ENCODE measurements at regions not wholly inside any gene's neighbourhood (a gene's known extent, or its start where the extent isn't known, plus 50 kb on each side); places are given as distances from the start of the nearest gene placed in this dataset.

- DNase-seq = no peak
Observed at GRCh38 chr16:9383281-9383680, 291.8 kb downstream of the HAPSTR1 start.

DNA sequence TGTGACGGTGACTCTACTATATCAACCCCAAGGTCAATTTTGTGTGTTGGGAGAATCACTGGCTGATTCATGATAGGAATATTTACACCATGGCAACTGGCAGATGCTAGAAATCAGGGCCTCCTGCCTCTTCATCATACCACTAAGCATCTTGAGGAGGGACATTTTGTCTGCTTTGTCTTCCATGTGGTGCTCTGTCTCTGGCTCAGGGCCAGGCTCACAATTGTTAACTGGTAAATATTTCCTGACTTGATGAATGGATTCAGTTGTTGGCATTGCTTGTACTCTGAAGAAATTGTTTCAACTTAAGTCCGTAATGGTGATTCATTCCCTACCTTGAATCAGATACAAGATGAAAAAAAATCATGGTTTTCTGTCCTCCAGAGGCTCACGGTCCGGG lies 292.7 kb downstream of the HAPSTR1 start:
- no peak for DNase-seq

DNA sequence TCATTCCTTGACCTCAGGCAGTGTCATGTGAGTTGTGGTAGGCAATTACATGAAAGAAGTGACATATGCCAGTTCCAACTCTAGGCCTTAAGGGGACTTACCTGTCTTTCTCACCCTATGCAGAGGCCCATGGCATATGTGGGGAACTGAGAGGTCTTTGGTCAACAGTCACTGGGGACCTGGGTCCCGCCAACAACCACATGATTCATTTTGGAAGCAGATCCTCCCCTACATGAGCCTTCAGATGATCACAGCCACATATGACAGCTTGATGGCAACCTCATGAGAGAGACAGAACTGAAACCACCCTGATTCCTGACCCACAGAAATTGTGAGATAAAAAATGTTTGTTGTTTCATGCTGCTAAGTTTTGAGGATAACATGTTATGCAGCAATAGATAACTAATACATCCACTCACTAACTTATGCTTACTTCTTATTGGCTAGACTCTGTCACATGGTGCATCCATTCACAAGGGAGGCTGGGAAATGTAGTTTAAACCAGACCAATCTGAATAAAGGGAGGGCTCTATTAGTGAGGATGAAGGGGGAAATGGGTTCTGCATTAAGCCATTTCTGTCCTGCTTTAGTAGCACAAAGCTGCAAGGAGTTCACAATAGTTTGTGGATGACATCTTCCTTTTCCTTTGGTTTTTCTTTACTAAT lies 298.2 kb downstream of the HAPSTR1 start:
- DNase-seq = no peak

DNA sequence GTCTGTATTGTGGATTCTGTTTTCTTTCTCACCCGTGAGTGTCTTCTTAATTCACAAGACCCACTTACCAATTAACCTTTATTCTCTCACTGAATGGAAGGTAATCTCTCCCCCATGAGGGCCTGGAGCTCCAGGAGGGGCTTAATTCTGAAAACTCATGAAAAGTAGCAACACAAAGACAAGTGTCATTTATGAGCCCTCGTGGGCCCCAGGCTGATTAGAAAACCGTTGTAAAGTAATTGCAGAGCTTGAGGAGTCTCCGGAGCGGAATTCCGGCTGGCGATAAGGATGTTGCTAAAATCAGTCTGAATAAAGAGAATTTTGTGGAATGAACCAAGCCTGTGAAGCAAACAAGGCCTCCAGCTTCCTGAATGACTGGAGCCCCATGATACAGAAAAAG lies 301.5 kb downstream of the HAPSTR1 start:
- no peak for DNase-seq

DNA sequence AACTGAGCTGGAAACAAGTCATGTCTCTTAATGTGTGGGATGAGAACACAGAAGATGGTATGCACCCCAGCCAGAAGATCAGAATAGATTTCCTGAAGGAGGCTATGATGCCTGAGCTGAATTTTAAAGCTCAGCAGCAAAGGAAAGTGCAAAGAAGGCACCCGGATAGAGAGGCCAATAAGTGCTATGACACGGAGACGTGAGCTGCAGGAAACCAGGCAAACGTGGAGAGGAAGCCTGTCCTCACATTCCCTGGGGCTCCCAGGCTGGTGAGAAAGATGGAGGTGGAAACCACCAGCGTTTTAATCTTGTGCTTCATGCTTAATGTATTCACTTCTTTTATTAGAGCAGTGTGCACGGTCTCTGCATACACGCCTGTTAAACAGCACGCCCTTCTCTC lies 302.1 kb downstream of the HAPSTR1 start:
- DNase-seq = no peak

- no peak for DNase-seq
Observed at GRCh38 chr16:9395958-9396359, 304.5 kb downstream of the HAPSTR1 start.

- DNase-seq = no peak
Observed at GRCh38 chr16:9399573-9399972, 308.1 kb downstream of the HAPSTR1 start.

- DNase-seq = no peak
Observed at GRCh38 chr16:9401173-9401572, 309.7 kb downstream of the HAPSTR1 start.

- DNase-seq = no peak
Observed at GRCh38 chr16:9402293-9402860, 310.9 kb downstream of the HAPSTR1 start.

- DNase-seq = no peak
Observed at GRCh38 chr16:9404811-9405210, 313.4 kb downstream of the HAPSTR1 start.

- DNase-seq = no peak
Observed at GRCh38 chr16:9406038-9406712, 314.7 kb downstream of the HAPSTR1 start.

DNA sequence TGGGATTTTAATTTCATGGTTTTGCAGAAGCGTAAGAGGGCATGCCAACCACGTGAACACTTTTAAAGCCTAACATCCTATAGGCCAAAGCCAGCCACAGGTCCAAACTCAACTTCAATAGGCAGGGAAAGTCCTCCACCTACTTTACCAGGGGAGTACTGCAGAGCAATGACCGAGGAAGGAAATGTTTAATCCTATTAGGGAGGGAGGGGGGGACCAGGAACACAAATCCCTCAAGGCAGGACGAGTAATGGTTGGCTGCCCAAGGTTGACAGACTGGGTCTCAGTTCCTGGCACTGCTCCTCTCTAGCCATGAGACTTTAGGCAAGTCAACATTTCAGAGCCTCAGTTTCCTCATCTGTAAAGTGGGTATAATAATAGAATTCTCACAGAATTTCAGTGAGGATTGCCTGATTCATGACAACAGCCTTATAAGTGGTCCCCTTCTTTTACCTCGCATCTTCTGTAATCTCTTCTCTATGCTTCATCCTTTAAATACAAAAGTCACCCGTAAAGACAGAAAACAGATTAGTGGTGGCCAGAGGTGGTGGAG lies 315.8 kb downstream of the HAPSTR1 start:
- DNase-seq = no peak

GRCh38 chr16:9408297-9408878 lies 316.9 kb downstream of the HAPSTR1 start:
- DNase-seq = no peak

GRCh38 chr16:9409560-9410493 lies 318.4 kb downstream of the HAPSTR1 start:
- no peak for DNase-seq

GRCh38 chr16:9411426-9411825 lies 320.0 kb downstream of the HAPSTR1 start:
- DNase-seq = no peak

DNA sequence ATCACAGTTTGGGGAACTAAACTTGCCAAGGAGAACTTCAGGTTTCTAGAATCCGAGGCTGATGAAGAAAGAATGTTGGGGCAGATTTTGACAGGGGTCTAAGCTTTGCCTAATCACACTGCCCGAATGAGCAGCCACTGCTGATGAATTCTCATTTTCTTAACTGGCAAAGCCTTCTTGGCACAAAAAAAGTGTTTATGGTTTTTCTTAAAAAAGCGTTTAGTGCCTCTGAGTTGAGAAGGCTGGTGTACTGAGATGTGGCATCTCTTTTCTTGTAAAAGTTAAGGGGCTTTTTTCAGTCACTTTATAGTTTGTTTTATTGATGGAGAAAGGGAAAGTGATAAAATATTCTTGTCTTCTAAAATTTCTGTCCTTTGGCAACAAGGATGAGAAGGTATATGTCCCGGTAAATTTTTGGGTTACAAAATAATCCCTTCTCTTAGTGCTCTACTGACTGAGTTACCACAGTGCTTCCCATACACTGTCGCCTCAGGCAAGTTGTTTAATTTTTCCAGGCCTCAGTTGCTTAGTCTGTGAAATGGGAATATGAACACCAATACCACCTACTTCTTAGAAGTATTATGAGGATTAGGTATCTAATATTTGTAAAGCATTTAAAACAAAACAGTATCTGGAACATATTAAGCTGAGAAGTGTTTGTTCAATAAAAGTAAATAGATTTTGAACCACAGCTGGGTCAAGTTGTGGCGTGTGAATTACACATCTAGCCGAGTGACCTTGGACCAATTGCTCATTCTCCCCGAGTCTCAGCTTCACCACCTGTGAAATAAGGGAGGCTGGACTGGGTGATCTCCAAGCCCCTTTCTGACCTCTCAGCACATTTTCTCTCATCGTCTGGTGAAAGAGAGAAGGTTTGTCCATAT lies 320.8 kb downstream of the HAPSTR1 start:
- DNase-seq = no peak

DNA sequence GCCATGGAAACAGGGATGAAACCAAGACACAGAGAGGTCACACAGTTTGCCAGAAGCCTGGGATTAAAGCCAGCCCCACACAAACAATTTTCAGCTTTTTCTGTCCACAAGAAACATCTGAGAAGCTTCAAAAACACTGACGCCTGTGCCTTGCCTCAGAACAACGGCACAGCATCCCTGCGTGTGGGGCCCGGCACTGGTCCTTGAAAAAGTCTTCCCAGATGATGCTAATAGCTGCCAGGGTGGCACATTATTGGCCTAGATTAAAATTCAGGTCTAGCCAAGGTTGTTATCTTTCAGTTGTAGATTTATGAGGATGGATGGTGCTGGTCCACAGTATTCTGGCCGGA lies 321.4 kb downstream of the HAPSTR1 start:
- no peak for DNase-seq

DNA sequence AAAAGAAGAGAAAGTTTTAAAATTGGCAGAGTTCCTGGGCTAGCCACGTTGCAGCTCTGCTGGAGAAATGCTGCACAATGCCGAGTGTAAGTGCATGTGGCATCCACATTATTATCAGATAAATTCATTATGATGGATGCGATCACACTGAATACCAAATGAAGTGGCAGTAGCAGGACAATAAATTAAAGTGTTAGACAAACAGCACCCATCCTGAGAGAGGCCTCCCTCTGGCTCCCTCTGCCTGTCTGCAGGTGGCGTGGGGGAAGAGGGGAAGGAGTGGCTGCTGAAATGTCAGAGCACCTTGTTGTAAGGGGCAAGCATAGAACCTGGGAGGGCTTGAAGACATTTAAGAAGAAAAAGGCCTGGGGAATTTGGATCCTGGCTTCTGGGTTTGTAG lies 324.1 kb downstream of the HAPSTR1 start:
- DNase-seq = no peak

DNA sequence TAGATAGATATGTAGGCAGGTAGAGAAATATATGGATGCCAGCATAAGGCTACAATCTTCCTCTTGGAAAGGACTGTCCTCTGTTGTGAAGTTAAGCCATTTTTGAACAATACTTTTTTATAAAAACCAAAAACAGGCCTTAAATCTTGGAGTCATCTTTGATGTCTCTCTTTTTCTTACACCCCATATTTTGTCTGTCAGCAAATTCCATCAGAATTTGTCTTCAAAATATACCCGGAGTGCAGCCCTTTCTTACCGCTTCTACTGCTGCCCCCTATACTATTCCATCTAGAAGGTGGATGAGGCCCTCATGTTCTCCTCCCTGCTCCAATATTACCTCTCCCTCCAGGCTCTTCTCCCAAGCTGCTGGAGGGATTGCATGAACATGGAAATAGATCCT lies 326.5 kb downstream of the HAPSTR1 start:
- DNase-seq = no peak

- no peak for DNase-seq
Observed at GRCh38 chr16:9419161-9419560, 327.7 kb downstream of the HAPSTR1 start.

DNA sequence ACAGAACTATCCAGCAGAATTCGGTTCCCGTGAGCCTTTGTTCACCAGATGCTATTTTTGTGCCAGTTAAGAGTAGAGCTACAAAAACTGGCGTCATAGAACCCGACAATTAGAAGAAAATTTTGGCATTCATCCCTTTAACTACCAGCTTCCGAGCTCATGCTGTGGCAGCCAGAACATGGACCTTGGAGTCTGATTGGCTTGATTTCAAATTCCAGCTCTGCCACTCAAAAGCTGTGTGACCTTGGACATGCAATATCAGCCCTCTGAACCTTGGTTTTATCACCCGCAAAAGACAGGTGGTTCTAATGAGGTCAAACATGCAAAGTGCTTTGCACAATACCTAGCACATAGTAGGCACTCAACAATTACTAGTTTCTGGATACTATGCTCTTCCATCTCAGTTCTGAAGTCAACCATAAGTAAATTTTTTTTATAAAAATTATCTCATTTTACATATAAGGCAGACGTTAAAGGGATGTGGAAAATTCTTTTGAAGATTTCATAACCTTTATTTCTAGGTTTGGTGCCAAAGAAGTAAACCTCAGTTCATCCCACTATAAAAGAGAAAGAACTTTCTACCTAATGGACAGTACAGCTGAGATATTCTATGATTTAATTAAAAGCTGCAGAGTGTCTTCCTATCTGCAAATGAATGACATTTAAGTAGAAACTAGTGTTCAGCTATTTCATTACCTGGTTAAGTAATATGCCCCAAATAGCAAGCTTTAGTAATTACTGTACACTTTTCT lies 331.5 kb downstream of the HAPSTR1 start:
- no peak for DNase-seq

Data from SHP77 treated with DMSO at 0.1 percent for 48 hours (cell line).